BLaER1 treated with 17β-estradiol and CSF1 and Interleukin-3, amounts not matched to agents 10 nM and 100 nM (cell line): ENCODE measurements at regions not wholly inside any gene's neighbourhood (a gene's known extent, or its start where the extent isn't known, plus 50 kb on each side); places are given as distances from the start of the nearest gene placed in this dataset.
A peak's percentile ranks its signal among the peaks of the same experiment; 100 is the strongest.

Source experiments
- H3K27ac ChIP-seq, 11 experiments: shearing (Covaris generic); formaldehyde crosslinking; 2 replicates each; pipeline ENCODE4 v1.8.1; 2022
- H3K27me3 ChIP-seq, 11 experiments: shearing (Covaris generic); formaldehyde crosslinking; 2 replicates each; pipeline ENCODE4 v1.8.1; 2022
- H3K36me3 ChIP-seq, 11 experiments: shearing (Covaris generic); formaldehyde crosslinking; 2 replicates each; pipeline ENCODE4 v1.8.1; 2022
- H3K4me1 ChIP-seq, 10 experiments: shearing (Covaris generic); formaldehyde crosslinking; 2 replicates each; pipeline ENCODE4 v1.8.1; 2022
- H3K4me2 ChIP-seq, 11 experiments: shearing (Covaris generic); formaldehyde crosslinking; 2 replicates each; pipeline ENCODE4 v1.8.1; 2022
- H3K4me3 ChIP-seq, 10 experiments: shearing (Covaris generic); formaldehyde crosslinking; 2 replicates each; pipeline ENCODE4 v1.8.1; 2022
- H3K9ac ChIP-seq, 11 experiments: shearing (Covaris generic); formaldehyde crosslinking; 2 replicates each; pipeline ENCODE4 v1.8.1; 2022
- H3K9me3 ChIP-seq, 11 experiments: shearing (Covaris generic); formaldehyde crosslinking; replicated peaks in 1 of 11; 2 replicates each; pipeline ENCODE4 v1.8.1; 2022
- H4K20me1 ChIP-seq, 11 experiments: shearing (Covaris generic); formaldehyde crosslinking; 2 replicates each; pipeline ENCODE4 v1.8.1; 2022
- Cebpa-rat ChIP-seq, 11 experiments: shearing (Covaris generic); IDR thresholded peaks; 2 replicates each; pipeline ENCODE4 v1.8.1; 2022

DNA sequence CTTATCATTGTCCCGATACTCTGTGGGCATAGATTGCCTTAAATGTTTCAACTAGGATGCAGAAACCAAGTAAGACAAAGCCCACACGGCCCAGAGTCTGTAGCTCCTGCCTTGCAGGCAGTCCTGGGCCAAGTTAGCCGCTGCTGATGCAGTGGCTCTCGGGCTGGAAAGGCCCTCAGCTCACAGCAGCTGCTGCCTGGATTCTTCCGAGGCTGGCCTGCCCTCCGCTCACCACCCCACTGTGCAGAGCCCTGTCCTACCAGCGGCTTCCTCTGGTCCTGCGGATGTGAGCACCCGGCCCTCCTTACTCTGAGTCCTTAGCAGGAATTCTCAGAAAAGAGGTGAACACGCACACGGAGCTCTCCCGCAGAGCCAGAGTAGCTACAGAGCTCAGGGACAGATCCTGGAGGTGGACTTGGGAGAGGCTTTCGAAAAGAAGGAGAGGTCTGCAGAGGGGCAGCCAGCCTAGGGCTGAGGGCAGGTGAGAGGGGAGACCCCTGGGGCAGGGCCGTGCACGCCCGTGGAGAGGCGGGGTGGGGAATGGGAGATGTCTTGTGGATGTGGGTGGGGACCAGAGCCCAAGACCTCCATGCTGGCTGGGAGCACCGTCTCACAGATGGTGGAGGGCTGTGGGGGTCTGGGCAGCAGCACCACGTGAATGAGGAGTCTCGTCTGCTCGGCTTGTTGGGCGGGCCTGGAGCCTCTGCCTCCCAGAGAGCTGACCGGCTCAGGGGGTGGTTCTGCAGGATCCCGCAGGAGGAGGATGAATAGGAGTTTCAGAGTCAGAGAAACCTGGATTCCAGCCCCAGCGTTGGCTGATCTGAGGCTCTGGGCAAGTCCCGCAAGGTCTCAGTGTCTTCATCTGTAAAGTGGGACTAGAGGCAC lies 117.4 kb upstream of the B3GAT1 start:
- Histone ChIP-seq H3K27ac (no peak overlapping the region), H3K4me3 (no peak overlapping the region), H4K20me1 (peaks cover 0 to 53% (median 0%) of the 10 kb centered on the region in 11 experiments; a peak in 9 of 22 replicates), H3K36me3 (no peaks in the 10 kb centered on the region), H3K4me2 (no peak overlapping the region), H3K9me3 (no peaks in the 10 kb centered on the region), H3K9ac (no peak overlapping the region), H3K4me1 (peaks cover 0 to 31% (median 20%) of the 10 kb centered on the region in 10 experiments; a peak in 12 of 20 replicates), H3K27me3 (peaks cover 0 to 18% (median 0%) of the 10 kb centered on the region in 11 experiments; a peak in 5 of 22 replicates)
- TF ChIP-seq Cebpa-rat (IDR thresholded peaks at IDR 0.05), result no peak

DNA sequence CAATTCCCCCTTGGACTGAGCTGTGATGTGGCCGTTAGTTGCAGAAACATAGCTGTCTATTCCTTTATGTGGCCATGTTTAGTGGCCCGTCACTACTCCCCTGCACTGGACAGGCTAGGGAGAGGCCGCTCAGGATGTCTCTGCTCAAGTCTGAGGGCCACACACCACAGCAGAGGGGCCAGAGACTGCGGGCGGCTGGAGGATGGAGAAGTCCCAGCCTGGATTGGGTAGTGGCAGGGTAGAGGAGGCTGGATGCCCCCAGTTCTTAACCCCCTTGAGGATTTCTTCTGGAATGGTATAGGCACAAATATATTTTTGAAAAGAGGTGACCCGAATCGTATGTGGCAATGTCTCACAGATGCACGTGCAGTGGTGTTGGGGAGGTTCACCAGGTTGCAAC lies 116.4 kb upstream of the B3GAT1 start:
- no peaks in the 10 kb centered on the region for H3K36me3 ChIP-seq
- no peak overlapping the region for H3K9ac ChIP-seq
- H4K20me1 ChIP-seq, result peaks cover 0 to 53% (median 0%) of the 10 kb centered on the region in 11 experiments; a peak in 9 of 22 replicates
- no peak for TF ChIP-seq Cebpa-rat (IDR thresholded peaks at IDR 0.05)
- H3K4me3 ChIP-seq, result no peak overlapping the region
- peak overlapping the region in 4 of 11 experiments; percentile 31 to 55 (median 45); a peak in 6 of 22 replicates for H3K4me2 ChIP-seq
- no peak overlapping the region for H3K27ac ChIP-seq
- H3K9me3 ChIP-seq, result no peaks in the 10 kb centered on the region
- H3K4me1 ChIP-seq, result peaks cover 0 to 31% (median 20%) of the 10 kb centered on the region in 10 experiments; a peak in 12 of 20 replicates
- peaks cover 0 to 12% (median 0%) of the 10 kb centered on the region in 11 experiments; a peak in 3 of 22 replicates for H3K27me3 ChIP-seq

DNA sequence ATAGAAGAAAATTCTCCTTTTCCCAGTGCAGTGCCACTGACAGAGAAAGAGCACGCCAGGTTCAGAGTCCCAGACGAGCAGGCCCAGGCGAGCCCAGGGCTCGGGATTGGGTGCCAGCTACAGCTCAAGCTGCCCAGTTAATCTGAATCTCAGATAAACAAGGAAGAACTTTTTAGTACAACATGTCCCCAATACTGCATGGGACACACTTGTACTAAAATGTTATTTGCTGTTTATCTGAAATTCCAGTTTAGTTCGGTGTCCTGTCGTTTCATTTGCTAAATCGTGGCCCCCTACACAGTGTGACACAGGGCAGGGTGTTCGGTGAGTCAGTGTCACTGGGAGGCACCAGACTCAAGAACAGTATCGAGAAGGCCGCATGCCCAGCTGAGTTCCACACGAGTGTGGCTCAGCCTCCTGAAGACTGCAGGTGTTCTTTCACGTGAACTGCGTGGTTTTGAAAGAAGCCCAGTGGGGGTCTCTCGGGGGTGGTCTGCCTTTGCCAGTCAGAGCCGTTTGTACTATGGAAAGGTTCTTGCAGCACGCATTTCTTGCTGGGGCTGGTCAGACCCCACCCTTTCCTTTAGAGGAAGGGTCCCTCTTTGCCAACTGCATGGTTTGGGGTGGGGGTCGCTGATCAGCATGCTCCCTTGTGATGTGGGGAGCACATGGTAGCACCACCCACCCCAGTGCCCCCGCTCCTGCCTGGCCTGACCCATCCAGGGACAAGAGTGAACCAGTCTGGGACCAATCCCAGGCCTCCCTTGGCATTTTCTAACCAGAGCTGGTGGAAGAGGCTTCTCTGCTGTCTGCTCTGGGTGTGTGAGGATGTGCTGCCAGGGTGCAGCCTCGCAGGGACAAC lies 115.6 kb upstream of the B3GAT1 start:
- H3K4me3 ChIP-seq, result no peak overlapping the region
- peaks cover 0 to 7% (median 0%) of the 10 kb centered on the region in 11 experiments; a peak in 2 of 22 replicates for H3K27me3 ChIP-seq
- H3K27ac ChIP-seq, result no peak overlapping the region
- no peak for TF ChIP-seq Cebpa-rat (IDR thresholded peaks at IDR 0.05)
- H3K4me1 ChIP-seq, result peaks cover 0 to 30% (median 23%) of the 10 kb centered on the region in 10 experiments; a peak in 14 of 20 replicates
- H3K4me2 ChIP-seq, result peak overlapping the region in 7 of 11 experiments; percentile 4 to 65 (median 35); a peak in 9 of 22 replicates
- H3K9me3 ChIP-seq, result no peaks in the 10 kb centered on the region
- H4K20me1 ChIP-seq, result peaks cover 0 to 49% (median 0%) of the 10 kb centered on the region in 11 experiments; a peak in 9 of 22 replicates
- no peak overlapping the region for H3K9ac ChIP-seq
- H3K36me3 ChIP-seq, result no peaks in the 10 kb centered on the region

DNA sequence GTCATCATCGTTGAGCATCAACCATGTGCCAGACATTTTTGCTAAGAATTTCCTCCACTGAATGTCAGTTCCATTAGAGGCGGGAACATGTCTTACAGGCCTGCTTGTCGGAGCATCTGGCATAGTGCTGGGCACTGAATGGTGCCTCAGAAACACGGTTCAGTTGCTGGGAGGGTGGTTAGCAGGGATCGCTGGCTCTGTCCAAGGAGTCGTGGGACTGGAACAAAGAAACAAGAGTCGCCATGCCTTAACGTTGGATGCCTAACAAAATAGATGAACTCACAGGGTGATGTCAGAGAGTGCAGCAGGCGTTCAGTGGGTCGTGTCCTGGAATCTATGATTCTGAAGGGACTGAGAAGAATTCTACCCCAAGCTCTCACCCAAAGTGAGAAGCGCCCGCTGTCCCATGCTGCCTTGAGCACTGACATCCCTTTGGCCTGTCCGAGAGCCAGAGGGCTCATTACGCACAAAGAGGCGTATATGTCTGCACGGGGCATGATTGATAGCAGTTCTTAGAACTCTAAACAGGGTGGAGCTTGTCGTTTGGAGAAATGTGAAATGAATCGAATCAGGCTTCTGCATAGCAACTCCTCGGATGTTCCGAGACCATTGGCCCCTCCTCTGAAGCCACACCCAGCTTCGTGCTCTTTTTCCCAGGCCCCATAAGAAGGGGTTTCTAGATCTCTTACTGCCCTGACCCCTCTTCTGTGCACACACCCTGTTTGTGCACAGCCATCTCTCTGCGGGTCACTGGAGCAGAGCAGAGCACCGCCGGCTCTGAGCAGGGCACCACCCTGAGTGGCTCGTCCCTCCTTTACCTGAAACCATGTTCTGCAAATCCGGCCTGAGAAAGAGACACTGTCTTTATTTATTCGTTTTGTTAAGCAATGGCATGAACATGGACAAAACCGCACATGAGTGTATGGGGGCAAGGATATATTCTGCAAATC lies 113.1 kb upstream of the B3GAT1 start:
- no peaks in the 10 kb centered on the region for H3K9me3 ChIP-seq
- no peaks in the 10 kb centered on the region for H3K36me3 ChIP-seq
- no peak overlapping the region for H3K4me3 ChIP-seq
- H3K27ac ChIP-seq, result no peak overlapping the region
- H3K4me1 ChIP-seq, result peaks cover under 1 to 45% (median 39%) of the 10 kb centered on the region in 10 experiments; a peak in 17 of 20 replicates
- peaks cover 0 to 42% (median 0%) of the 10 kb centered on the region in 11 experiments; a peak in 5 of 22 replicates for H4K20me1 ChIP-seq
- H3K9ac ChIP-seq, result no peak overlapping the region
- no peak for TF ChIP-seq Cebpa-rat (IDR thresholded peaks at IDR 0.05)
- no peak overlapping the region for H3K4me2 ChIP-seq
- peaks cover 0 to 3% (median 0%) of the 10 kb centered on the region in 11 experiments; a peak in 1 of 22 replicates for H3K27me3 ChIP-seq

DNA sequence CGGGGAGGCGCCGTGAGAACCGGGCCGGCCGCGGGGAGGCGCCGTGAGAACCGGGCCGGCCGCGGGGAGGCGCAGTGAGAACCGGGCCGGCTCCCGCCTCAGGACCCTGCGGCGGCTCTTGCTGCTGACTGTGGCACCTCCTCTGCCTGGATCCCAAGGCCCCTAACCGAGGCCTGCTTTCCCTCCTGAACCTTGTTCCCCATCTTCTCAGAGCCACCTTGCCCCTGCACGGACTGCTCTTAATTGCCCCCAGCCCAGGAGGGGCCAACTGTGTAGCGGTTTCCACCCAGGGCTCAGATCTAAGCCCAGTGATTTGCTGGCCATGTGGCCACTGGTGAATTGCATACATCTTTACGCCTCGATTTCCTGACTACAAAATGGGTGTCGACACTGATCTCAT lies 112.2 kb upstream of the B3GAT1 start:
- H3K36me3 ChIP-seq, result no peaks in the 10 kb centered on the region
- H3K4me2 ChIP-seq, result no peak overlapping the region
- peaks cover 10 to 55% (median 49%) of the 10 kb centered on the region in 10 experiments; a peak in 19 of 20 replicates for H3K4me1 ChIP-seq
- no peak overlapping the region for H3K9ac ChIP-seq
- no peak overlapping the region for H3K4me3 ChIP-seq
- H4K20me1 ChIP-seq, result peaks cover 0 to 42% (median 0%) of the 10 kb centered on the region in 11 experiments; a peak in 5 of 22 replicates
- no peak for TF ChIP-seq Cebpa-rat (IDR thresholded peaks at IDR 0.05)
- H3K27ac ChIP-seq, result no peak overlapping the region
- H3K9me3 ChIP-seq, result no peaks in the 10 kb centered on the region
- peaks cover 0 to 3% (median 0%) of the 10 kb centered on the region in 11 experiments; a peak in 1 of 22 replicates for H3K27me3 ChIP-seq

DNA sequence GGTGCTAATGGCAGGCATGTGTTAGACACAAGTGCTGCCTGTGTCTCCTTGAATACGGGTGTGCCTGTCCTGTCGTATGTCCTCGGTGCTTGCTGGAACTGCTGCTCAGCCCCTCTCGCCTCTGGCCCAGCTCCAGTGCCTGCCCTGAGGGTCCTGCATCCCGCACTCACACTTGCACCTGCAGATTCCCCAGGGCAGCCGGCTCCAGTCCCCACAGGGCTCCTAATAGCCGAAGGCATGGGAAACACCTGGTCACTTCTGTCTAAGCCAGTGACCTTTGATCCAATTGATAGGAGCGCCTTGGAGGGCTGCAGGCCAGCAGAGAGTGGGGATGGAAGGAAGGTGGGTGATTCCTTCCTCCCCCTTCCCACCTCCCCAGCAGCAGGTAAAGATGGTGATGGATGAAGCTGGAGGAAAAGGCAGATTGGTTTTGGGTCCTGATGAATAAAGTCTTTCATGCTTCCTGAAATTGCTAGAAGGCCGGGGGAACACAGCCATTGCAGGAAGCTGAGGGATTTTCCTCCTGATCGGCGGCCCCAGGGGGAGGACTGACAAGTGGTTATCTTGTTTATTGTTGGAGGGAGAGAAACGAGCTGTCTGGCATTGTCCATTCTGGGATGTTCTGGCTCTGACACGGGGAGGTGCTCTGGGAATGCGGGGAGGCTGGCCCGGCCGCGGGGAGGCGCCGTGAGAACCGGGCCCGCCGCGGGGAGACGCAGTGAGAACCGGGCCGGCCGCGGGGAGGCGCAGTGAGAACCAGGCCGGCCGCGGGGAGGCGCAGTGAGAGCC lies 110.9 kb upstream of the B3GAT1 start:
- no peak for TF ChIP-seq Cebpa-rat (IDR thresholded peaks at IDR 0.05)
- Histone ChIP-seq H3K9ac (no peak overlapping the region), H3K27ac (no peak overlapping the region), H3K4me3 (no peak overlapping the region), H3K4me1 (peaks cover 13 to 57% (median 48%) of the 10 kb centered on the region in 10 experiments; a peak in 19 of 20 replicates), H3K27me3 (peaks cover 0 to 3% (median 0%) of the 10 kb centered on the region in 11 experiments; a peak in 1 of 22 replicates), H4K20me1 (peaks cover 0 to 37% (median 0%) of the 10 kb centered on the region in 11 experiments; a peak in 3 of 22 replicates), H3K4me2 (peak overlapping the region in 9 of 11 experiments; percentile 9 to 83 (median 76); a peak in 16 of 22 replicates), H3K9me3 (no peaks in the 10 kb centered on the region), H3K36me3 (no peaks in the 10 kb centered on the region)
